ENCODE measurements at regions not wholly inside any gene's neighbourhood (a gene's known extent, or its start where the extent isn't known, plus 50 kb on each side); places are given as distances from the start of the nearest gene placed in this dataset.

- ChIA-PET RAD21 (ENCODE audit: unreplicated experiment) (no interaction called here), POLR2A (no interaction called here), CTCF (interaction anchor here (0.7 kb wide), 1 partner anchor 26 kb away, joined by 3 read pairs; no protein-coding TSS in a partner anchor), SMC1A (ENCODE audit: uncharacterized antibody, unreplicated experiment) (interaction anchor here (1.0 kb wide), 1 partner anchor 27 kb away, joined by 3 read pairs; no protein-coding TSS in a partner anchor)
- no peak for DNase-seq (ENCODE audit: low read depth, low spot score)
- H3K27me3 ChIP-seq (replicated peaks in 1 of 2; ENCODE audit: control insufficient read depth in 2 of 2, insufficient read depth in 2 of 2, low read length in 1 of 2), result no peaks in the 10 kb centered on the region
- H3K9me3 ChIP-seq (replicated peaks; ENCODE audit: control insufficient read depth, insufficient read depth, low read length), result peaks cover 6% of the 10 kb centered on the region; the same call in 2 of the 3 replicates
- no peak overlapping the region for H3K4me2 ChIP-seq (ENCODE audit: control insufficient read depth, insufficient read depth)
- in situ Hi-C loops (cut with MboI), result no loop called here
- FAIRE-seq, result no peak
- no peak overlapping the region for H3K4me3 ChIP-seq
- no peak overlapping the region for H3K9ac ChIP-seq (ENCODE audit: control insufficient read depth, insufficient read depth, low read length)
- H3K79me2 ChIP-seq (ENCODE audit: control insufficient read depth, insufficient read depth, low read length), result no peaks in the 10 kb centered on the region
- H3K36me3 ChIP-seq (ENCODE audit: control insufficient read depth in 2 of 2, insufficient read depth in 2 of 2, low read length in 1 of 2), result no peaks in the 10 kb centered on the region
- H3K4me1 ChIP-seq (ENCODE audit: control insufficient read depth, insufficient read depth, low read length), result no peaks in the 10 kb centered on the region
- no peak for ATAC-seq
- 22% methylated on average over 2 of the region's 2 CpGs for WGBS (ENCODE audit: insufficient coverage, insufficient replicate concordance, low lambda C conversion rate, missing lambda C conversion rate)
- intact Hi-C loops (cut with micrococcal nuclease; ENCODE audit: unreplicated experiment), result no loop called here
- TF ChIP-seq ATF3 (IDR thresholded peaks at IDR 0.05; ENCODE audit: borderline replicate concordance, extremely low read depth, low read depth, low read length), result no peak
- TF ChIP-seq NKRF (conservative IDR thresholded peaks at IDR 0.05), result no peak
- no peak for TF ChIP-seq MEF2A (IDR thresholded peaks at IDR 0.05; ENCODE audit: insufficient read depth, low read depth, low read length)
- no TSS peak for BruUV-seq (replicated peaks)
- no peak overlapping the region for H3K27ac ChIP-seq (ENCODE audit: control insufficient read depth, insufficient read depth)
- H4K20me1 ChIP-seq (ENCODE audit: control insufficient read depth, insufficient read depth), result no peaks in the 10 kb centered on the region
- no peak overlapping the region for H2AFZ ChIP-seq (ENCODE audit: control insufficient read depth, low read depth, low read length)
Measured at GRCh38 chr2:215854008-215854407, 159.3 kb downstream of the MREG start.

GRCh38 chr2:215851696-215852095 is 161.7 kb downstream of the MREG start:
- ChIA-PET CTCF (interaction anchor here (1.9 to 2.0 kb wide), 2 partner anchors 12 to 24 kb away, joined by 4 to 5 read pairs; no protein-coding TSS in a partner anchor), RAD21 (ENCODE audit: unreplicated experiment) (no interaction called here), SMC1A (ENCODE audit: uncharacterized antibody, unreplicated experiment) (interaction anchor here (0.8 to 1.5 kb wide), 6 partner anchors 10 to 233 kb away, joined by 3 to 6 read pairs (median 4); no protein-coding TSS in a partner anchor), POLR2A (no interaction called here)
- no peaks in the 10 kb centered on the region for H4K20me1 ChIP-seq (ENCODE audit: control insufficient read depth, insufficient read depth)
- DNase-seq (ENCODE audit: low read depth, low spot score) (no peak), FAIRE-seq (no peak), ATAC-seq (no peak)
- no peaks in the 10 kb centered on the region for H3K36me3 ChIP-seq (ENCODE audit: control insufficient read depth in 2 of 2, insufficient read depth in 2 of 2, low read length in 1 of 2)
- H3K9ac ChIP-seq (ENCODE audit: control insufficient read depth, insufficient read depth, low read length), result no peak overlapping the region
- no peak overlapping the region for H3K27ac ChIP-seq (ENCODE audit: control insufficient read depth, insufficient read depth)
- H3K27me3 ChIP-seq (replicated peaks in 1 of 2; ENCODE audit: control insufficient read depth in 2 of 2, insufficient read depth in 2 of 2, low read length in 1 of 2), result no peaks in the 10 kb centered on the region
- in situ Hi-C loops (cut with MboI), result no loop called here
- no peak overlapping the region for H3K4me3 ChIP-seq
- BruUV-seq (replicated peaks), result no TSS peak
- peaks cover 6% of the 10 kb centered on the region; the same call in 2 of the 3 replicates for H3K9me3 ChIP-seq (replicated peaks; ENCODE audit: control insufficient read depth, insufficient read depth, low read length)
- H3K79me2 ChIP-seq (ENCODE audit: control insufficient read depth, insufficient read depth, low read length), result no peaks in the 10 kb centered on the region
- H3K4me1 ChIP-seq (ENCODE audit: control insufficient read depth, insufficient read depth, low read length), result peaks cover 5% of the 10 kb centered on the region; the same call in 1 of the 2 replicates
- intact Hi-C loops (cut with micrococcal nuclease; ENCODE audit: unreplicated experiment), result no loop called here
- TF ChIP-seq POLR2A (IDR thresholded peaks at IDR 0.05; ENCODE audit: low read depth, low read length) (no peak), HDAC2 (IDR thresholded peaks at IDR 0.05) (no peak), USF2 (IDR thresholded peaks at IDR 0.05; ENCODE audit: borderline replicate concordance, low read depth, low read length) (no peak), SREBF2 (IDR thresholded peaks at IDR 0.05; ENCODE audit: low read length) (no peak), ELK1 (IDR thresholded peaks at IDR 0.05; ENCODE audit: low read depth, low read length) (no peak), HCFC1 (IDR thresholded peaks at IDR 0.05; ENCODE audit: low read length) (no peak), BCL11A (IDR thresholded peaks at IDR 0.05; ENCODE audit: low read depth, low read length) (no peak), MEF2A (IDR thresholded peaks at IDR 0.05; ENCODE audit: insufficient read depth, low read depth, low read length) (no peak), FOS (IDR thresholded peaks at IDR 0.05; ENCODE audit: borderline replicate concordance, extremely low read depth, insufficient read length) (no peak), HDGF (IDR thresholded peaks at IDR 0.05) (no peak)
- H2AFZ ChIP-seq (ENCODE audit: control insufficient read depth, low read depth, low read length), result no peak overlapping the region
- H3K4me2 ChIP-seq (ENCODE audit: control insufficient read depth, insufficient read depth), result no peak overlapping the region
